ENCODE measurements at regions not wholly inside any gene's neighbourhood (a gene's known extent, or its start where the extent isn't known, plus 50 kb on each side); places are given as distances from the start of the nearest gene placed in this dataset.

- TF ChIP-seq CTCF (conservative IDR thresholded peaks at IDR 0.05; ENCODE audit: low read depth, low read length) (no peak), EZH2 (IDR thresholded peaks at IDR 0.05; ENCODE audit: borderline replicate concordance, low read depth, low read length, poor library complexity, severe bottlenecking) (no peak)
Measured at GRCh38 chr5:126695091-126695490, 81.8 kb upstream of the LMNB1 start.
